GM21381 (cell line): ENCODE measurements at regions not wholly inside any gene's neighbourhood (a gene's known extent, or its start where the extent isn't known, plus 50 kb on each side); places are given as distances from the start of the nearest gene placed in this dataset.

Experiments
- ATAC-seq: cut with Tn5 transposase; IDR thresholded peaks from one replicate; pipeline ENCODE4 v1.9.1; 2021; ENCODE audit warnings: mild to moderate bottlenecking, moderate library complexity; ENCODE audit not compliant: unreplicated experiment

- ATAC-seq = no peak
Observed at GRCh38 chr19:29263305-29264135, 50.6 kb upstream of the UQCRFS1 start.

- ATAC-seq = no peak
Observed at GRCh38 chr19:29264897-29265296, 51.9 kb upstream of the UQCRFS1 start.

GRCh38 chr19:29265436-29265835, 52.5 kb upstream of the UQCRFS1 start:
- ATAC-seq = no peak

DNA sequence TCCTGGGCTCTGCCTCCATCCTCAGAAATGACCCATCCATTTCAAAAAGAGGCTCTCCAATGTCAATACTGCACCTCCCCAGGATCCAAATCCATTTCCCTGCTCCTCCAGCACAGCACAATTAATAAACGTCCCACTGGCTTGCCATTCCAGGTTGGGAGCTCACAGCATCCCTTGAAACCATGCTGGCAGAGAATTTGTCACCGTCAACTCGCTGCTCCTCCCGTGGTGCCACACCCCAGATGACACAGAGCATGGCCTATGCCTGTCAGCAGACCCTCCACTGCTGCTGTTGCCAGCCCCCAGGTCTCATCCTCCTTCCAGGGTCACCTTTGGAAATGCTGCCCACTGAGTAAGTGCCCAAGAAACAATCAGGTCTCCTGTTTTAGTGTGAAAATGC, 53.0 kb upstream of the UQCRFS1 start:
- ATAC-seq = no peak

- ATAC-seq = no peak
Observed at GRCh38 chr19:29266603-29267002, 53.7 kb upstream of the UQCRFS1 start.

DNA sequence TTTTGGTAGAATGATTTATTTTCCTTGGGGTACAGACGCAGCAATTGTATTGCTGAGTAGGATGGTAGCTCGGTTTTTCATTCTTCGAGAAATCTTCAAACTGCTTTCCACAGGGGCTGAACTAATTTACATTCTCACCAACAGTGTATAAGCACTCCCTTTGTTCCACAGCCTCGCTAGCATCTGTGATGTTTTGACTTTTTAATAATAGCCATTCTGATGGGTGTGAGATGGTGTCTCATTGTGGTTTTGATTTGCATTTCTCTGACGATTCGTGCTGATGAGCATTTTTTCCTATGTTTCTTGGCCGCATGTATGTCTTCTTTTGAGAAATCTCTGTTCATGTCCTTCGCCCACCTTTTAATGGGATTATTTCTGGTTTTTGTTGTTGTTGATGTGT, 54.8 kb upstream of the UQCRFS1 start:
- no peak for ATAC-seq

DNA sequence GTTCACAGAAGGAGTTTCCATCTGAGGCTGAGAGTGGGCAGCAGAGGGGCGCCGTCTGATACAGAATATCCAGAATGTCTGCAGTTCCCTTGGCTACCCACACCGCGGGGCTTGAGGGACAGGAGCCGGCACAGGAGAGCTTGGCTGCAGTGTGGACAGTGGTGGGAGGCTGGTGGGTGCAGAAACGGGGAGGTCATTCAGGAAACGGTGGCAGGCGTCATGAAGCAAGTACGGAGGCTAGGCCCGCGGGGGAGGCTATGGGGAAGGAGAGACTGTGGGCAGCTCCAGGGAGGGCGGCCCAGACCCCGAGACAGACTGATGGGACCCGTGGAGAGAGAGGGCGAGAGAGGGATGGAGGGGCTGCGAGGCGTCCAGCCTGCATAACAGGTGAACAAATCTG, 55.2 kb upstream of the UQCRFS1 start:
- no peak for ATAC-seq

DNA sequence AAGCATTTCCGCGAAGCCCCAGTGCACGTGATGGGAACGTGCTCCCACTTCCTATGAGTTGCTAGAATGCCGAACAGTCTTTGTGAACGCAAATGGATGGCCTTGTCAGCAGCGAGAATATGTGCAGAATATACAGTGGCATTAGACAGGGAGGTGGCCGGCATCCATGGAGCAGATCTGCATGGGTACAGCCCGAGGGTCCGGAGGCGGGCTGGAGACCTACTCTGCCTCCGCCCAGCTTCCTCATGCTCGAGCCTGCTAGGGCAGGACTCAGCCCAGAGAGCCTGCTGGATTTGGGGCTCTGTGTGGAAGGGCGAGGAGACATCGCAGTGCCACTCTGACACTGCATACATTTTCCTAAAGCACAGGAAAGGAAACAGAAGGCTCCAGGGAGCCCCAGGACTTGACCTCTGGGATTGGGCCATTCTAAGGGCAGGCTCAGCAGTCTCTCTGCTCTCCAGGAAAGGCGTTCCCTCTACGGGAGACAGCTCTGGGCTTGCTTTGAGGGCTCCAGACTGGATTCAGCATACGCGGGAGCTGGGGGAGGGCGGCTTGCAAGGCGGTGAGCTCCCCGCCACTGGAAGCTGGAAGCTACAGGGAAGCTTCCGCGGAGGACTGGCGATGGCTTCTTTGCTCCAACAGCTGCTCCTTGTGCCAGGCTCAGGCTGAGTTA, 55.9 kb upstream of the UQCRFS1 start:
- no peak for ATAC-seq

DNA sequence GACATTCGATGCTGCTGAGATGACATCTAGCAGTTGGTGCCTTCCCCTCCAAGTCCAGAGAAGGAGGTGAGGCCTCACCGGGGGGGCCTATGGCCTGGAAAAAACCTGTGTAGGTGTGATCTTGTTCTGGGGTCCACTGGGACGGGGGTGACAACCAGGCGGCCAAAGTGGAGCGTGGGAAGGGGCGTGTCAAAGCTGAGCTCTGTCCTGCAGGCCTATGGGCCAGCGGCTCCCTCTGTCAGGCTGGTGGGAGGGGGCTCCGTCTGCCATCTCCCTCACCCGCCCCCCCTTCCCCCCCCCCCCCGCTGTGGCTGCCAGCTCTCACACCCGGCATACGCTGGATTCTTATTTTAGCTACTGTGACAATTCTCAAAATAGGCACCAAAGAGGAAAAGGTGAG, 56.7 kb upstream of the UQCRFS1 start:
- ATAC-seq = no peak

DNA sequence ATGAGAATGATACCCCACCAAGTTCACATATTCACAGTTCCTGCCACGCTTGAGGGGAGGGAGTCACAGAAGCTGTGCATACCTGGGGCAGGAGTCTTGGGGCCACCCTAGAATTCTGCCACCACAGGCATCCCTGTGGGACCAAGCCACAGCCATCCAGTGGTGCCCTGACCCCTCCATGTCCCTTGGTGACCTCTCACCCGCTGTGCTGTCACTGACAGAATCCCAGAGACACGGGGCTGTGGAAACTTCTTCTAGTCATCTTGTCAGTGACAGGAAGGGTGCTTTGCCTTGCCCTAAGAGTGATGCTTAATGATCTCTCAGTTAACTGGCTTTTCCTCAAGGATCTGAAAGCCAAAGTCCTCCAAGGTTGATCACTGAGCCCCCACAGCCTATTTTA, 58.4 kb upstream of the UQCRFS1 start:
- no peak for ATAC-seq

- no peak for ATAC-seq
Observed at GRCh38 chr19:29271911-29272310, 59.0 kb upstream of the UQCRFS1 start.

DNA sequence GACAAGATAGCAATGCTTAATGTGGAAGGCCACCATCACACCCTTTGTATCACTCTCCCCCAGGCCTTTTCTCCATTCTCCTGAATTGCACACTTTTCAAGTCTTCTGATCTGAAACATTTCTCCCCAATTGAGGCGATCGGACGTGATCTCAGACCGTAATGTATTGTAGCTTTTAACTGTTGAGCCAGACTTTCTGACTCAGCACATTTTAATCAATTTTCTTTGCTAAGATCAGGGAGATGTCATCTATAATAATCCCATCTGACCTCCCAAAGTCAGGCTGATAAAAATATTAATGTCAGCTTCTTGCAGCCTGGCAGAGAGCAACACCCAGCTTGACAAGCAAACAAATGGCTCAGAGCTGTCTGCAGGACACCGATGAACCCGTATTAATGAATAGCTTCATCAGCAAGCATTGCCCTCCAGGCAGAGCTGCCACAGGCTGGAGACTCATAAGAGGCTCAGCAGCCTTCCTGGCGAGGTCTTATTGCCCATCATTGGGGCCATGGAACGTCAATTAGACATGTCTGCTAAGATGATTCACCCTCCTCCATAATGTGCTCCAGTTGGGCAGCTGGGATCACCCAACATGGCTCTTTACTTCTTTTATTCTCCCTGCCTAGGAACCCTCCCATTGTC, 60.2 kb upstream of the UQCRFS1 start:
- no peak for ATAC-seq

GRCh38 chr19:29275266-29275665, 62.3 kb upstream of the UQCRFS1 start:
- no peak for ATAC-seq

- peak; percentile 80 for ATAC-seq
Observed at GRCh38 chr19:29277102-29277501, 64.2 kb upstream of the UQCRFS1 start.

- no peak for ATAC-seq
Observed at GRCh38 chr19:29278716-29279115, 65.8 kb upstream of the UQCRFS1 start.

DNA sequence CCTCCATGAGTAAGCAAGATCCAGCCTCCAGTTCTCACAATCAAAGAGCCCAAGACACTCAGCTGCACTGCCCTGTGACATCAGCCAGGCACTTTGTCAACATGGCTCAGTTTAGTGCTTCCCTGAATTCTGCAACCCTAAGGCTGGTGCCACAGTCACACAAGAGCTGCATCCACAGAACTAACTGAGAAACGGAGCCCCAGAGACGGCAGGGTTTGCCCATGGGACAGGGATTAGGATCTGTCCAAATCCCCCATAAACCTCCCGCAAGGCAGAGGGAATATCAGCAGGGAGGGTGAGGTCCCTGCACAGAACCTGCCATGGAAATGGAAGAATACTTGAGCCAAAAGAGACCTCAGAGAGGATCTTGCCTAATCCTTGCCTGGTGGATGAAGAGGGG, 70.4 kb upstream of the UQCRFS1 start:
- ATAC-seq = no peak

- ATAC-seq = no peak
Observed at GRCh38 chr19:29285187-29285687, 72.3 kb upstream of the UQCRFS1 start.

- no peak for ATAC-seq
Observed at GRCh38 chr19:29285878-29286277, 72.9 kb upstream of the UQCRFS1 start.

GRCh38 chr19:29287061-29287460, 74.1 kb upstream of the UQCRFS1 start:
- no peak for ATAC-seq

DNA sequence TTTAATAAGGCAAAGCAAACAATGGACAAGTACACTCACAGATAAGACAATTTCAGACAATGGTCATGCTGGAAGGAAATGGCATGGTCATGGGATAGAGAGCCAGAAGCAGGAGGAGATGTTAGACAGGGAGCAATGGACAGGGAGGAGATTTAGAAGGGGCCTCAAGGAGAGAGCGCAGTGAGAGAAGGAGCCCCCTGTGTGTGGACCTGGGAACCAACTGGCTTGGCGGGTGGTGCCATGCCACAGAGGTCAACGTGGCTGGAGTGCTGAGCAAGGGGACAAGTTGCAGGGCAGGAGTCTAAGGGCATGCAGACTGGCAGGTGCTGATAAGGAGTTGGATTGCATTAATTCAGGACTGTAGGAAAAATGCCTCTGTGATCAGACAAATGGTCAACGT, 75.3 kb upstream of the UQCRFS1 start:
- no peak for ATAC-seq

- no peak for ATAC-seq
Observed at GRCh38 chr19:29289020-29289419, 76.1 kb upstream of the UQCRFS1 start.

DNA sequence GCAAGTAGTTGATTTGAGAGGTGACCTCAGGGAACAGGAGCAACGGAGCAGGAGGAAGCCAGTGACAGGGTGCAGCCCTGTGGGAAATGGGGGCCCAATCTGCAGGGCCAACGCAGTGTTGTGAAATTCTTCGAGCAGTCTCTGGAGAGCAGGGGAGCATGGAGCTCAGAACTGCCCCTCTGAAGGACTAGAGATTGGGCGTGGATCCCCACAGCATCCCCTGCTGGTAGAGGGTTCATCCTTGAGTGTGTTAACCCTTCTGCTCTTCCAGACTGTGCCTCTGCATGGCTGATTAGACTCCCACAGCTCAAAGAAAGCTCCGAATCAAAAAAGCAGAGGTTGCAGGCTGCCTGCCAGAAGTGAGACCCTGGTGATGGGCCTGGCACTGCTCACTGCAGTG, 77.9 kb upstream of the UQCRFS1 start:
- no peak for ATAC-seq
